Frontal cortex (tissue), 3 donors: ENCODE measurements at regions not wholly inside any gene's neighbourhood (a gene's known extent, or its start where the extent isn't known, plus 50 kb on each side); places are given as distances from the start of the nearest gene placed in this dataset.

Experiments
- DNase-seq, 2 donors: peaks; one replicate each; pipeline ENCODE4 v3.0.0; 2012; ENCODE audit warnings: low spot score in 2 of 2
- FAIRE-seq: peaks from 2 replicates; lab custom pipeline; 2012; peaks lifted over from hg19 to GRCh38; lab: Jason Lieb, UNC
- donor health status: control.
- donor health status: control.
- donor health status: control.

- FAIRE-seq (no peak), DNase-seq (no peak)
Observed at GRCh38 chr7:26918241-26918640, 53.9 kb upstream of the SKAP2 start.

DNA sequence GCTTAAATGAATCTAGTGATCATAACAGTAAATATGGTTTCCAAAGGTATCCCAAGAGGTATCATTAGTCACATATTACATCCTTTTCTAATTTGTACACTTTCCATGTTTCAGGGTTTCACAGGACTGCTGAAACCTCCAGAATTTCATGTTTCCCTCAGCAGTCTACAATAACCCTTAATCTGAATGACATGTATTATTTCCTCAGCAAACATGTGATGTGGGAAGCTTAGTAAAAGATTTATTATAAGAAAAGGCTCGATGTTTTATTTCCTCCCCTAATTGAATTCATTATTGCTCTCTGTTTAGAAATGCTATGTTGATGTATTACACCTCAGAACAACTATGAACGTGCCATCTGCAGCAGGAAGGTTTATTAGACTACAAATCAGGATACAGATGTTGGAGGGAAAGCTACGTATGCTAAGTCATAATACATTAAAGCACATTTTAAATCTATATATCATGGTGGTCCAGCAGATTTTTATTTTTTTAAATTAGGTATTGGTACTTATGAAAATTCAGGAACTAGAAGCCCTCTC, 52.5 kb upstream of the SKAP2 start:
- no peak for DNase-seq
- no peak for FAIRE-seq

- FAIRE-seq (no peak), DNase-seq (no peak)
Observed at GRCh38 chr7:26916336-26916735, 51.9 kb upstream of the SKAP2 start.
